GM21360 (cell line): ENCODE measurements at regions not wholly inside any gene's neighbourhood (a gene's known extent, or its start where the extent isn't known, plus 50 kb on each side); places are given as distances from the start of the nearest gene placed in this dataset.

Experiments used
- ATAC-seq: cut with Tn5 transposase; IDR thresholded peaks from one replicate; pipeline ENCODE4 v1.9.1; 2021; ENCODE audit warnings: mild to moderate bottlenecking, moderate library complexity; ENCODE audit not compliant: unreplicated experiment

DNA sequence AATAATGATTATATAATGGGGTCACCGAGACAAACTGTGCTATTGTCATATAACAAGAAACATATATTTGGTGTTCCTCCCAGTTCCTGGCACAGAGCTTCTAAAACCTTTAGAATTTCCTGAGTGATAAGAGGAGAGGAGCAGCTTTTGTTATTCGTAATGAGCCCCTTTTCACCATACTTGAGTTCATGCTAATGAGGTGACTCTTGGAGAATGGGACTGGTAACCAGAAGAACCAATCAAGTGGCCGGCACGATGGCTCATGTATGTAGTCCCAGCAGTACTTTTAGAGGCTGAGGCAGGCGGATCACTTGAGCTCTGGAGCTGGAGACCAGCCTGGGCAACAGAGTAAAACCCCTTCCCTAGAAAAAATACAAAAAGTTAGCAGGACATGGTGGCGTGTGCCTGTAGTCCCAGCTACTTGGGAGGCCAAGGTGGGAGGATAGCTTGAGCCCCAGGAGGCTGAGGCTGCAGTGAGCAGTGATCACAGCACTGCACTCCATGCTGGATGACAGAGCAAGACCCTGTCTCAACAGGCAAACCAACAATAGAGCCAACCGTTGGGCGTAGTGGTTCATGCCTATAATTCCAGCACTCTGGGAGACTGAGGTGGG is 62.7 kb upstream of the FTH1 start:
- ATAC-seq: no peak

DNA sequence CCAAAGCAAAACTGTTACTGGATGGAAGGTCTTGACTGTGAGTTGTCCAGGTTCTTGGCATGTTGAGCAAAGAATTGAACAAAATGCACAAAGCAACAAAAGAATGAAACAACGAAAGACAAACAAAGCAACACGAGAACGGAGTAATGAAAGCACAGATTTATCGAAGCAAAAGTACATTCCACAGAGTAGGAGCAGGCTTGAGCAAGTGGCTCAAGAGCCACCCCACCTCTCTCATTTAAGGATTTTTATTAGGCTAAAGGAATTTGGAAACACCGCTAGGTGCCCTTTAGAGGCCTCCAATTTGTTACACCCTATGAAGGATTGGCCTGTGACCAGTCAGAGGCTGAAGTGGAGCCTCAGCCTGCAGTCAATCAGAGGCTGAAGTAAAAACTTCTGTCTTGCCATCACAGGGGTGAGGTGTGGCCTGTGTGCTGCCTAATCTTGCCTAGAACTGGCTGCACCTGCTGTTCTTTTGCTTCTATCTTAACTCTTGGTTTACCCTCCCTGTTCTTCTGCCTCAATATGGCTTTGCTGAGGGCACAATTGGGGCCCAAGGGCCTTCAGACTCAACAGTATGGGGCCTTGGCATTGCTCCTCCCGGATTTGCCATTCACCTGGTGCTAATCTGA is 59.4 kb upstream of the FTH1 start:
- no peak for ATAC-seq

DNA sequence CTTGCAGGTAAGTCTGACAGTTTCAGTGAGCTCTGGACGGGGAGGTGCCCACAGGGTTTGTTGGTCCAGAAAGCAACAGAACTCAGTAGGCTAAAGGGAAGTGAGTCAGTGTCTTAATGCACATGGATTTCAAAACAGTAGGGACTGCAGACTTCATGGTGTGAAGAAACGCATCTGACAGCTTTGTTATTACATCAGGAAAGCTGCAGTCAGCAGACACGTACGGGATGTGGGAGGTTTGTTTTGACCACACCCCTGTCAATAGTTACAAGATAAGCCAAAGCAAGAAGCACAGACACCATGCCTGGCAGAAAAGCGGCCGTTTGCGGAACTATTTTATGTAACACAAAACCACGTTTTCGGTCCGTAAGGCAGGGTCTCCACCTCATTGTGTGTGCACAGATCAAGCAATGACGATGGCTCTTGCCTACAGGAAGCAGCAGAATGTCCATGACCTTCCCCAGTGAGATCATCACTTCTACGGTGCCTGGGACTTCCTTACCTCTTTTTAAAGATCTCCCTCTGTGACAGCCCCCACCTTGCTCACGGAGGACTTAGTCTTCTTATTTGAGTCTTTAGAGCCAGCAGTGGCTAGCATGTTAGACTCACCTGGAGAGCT is 58.2 kb upstream of the FTH1 start:
- ATAC-seq: peak; percentile 72

DNA sequence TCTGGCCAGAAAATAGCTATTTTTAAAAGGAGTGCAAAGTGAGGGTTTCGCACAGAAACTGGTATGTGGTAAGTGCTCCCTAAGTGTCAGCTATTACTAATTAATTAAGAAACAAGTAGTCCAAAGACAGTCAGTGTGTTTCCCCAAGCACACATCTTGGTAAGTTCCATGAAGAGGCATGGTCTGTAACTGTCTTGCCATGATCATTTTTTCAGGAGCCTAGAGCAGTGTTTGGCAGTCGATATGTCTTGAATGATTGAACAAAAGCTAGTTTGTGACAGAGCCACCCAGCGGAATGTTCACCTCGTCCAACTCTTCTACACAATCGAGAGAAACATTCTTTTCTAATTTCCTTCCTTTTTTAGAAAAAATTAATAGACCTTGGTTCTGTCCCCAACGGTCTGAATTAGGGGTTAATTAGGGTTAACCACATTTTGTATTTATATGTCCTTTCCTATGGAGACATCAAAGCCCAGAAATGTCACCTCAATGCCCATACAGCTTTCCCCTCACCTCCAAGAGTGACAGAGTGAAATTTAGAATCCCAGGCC is 57.6 kb upstream of the FTH1 start:
- ATAC-seq: no peak

DNA sequence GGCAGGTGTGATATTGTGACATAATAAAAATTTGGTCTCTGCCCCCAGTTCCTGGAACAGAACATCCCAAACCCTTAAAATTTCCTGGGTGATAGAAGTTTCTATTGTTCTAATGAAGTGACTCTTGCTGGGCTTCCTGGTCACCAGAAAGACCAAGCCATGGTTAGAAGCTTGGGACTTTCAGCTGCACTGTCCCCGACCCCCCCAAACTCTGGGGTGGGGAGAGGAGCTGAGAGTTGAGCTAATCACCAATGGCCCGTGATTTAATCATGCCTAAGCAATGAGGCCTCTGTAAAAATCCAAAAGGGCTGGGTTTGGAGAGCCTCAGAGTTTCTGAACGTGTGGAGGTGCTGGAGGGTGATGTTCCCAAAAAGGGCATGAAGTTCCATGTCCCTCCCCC is 54.8 kb upstream of the FTH1 start:
- no peak for ATAC-seq

DNA sequence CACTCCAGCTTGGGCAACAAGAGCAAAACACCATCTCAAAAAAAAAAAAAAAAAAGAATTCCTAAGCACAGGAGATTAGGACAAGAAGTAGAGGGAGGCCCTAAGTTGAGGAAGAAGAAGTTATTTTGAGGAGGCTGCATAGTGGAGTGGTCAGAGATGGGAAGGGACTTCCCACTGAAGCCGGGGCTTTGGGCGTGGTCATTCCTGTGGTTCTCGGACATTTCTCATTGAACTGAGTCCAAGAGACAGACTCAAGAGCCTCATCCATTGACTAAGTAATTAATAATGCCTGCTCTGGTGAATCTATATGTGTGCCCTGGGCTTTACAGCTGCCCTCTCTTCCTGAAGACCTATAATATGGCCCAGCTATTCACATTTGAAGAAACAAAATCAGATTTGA is 53.2 kb upstream of the FTH1 start:
- ATAC-seq: no peak

DNA sequence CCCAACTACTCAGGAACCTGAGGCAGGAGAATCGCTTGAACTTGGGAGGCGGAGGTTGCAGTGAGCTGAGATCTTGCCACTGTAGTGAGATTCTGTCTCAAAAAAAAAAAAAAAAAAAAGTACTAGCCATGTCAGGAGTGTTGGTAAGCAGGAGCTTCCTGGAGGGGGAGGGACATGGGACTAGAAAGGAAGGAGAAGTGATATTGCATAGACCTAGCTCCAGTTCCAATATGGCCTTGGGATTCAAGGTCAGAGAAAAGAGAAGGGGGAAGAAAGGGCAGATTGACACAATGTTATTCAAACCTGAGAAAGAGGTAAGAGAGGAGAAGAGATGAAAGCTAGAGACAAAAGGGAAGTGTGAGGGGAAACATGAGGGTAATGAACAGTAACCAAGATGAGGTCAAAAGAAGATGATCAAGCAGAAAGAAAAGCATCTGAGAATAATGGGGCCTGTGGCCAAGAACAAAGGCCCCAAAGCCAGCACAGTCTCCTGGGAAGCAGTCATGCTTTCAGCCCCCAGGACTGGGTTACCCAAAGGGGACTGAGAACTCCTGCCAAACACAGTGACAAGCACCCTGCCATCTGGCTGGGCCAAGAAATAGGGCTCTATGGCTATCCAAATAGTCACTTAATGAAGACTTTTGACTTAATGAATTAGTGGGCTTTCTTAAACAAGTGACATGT is 51.7 kb upstream of the FTH1 start:
- ATAC-seq: no peak

DNA sequence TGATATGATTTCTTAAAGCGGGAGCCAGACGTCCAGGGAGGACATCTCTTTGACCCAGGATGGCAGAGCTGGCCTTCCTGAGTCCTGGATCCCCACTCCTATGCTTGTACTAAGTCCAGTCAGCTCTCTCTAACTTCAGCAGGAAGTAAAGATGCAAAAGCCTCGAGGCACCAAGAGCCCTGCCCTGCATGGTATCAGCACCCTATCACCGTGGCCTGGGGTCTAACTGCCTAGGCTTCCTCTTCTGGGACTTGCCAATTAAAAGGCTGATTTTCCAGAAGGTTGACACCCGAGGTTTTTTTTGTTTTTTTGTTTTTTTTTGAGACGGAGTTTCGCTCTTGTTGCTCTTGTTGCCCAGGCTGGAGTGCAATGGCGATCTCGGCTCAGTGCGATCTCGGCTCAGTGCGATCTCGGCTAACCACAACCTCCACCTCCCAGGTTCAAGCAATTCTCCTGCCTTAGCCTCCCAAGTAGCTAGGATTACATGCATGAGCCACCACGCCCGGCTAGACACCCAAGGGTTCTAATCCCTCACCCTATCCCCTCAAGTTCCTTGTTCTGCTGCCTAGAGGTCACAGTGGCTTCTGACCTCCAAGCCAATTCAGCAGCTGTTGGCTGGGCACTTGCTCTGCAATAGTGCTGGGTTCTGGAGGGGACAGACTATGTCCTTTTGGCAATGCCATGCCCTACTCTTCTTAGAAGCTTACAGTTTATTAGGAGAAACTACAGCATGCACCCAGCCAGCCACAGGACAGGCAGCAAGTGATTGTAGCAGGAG is 50.6 kb upstream of the FTH1 start:
- ATAC-seq: no peak
